SH-SY5Y (cell line): ENCODE measurements at regions not wholly inside any gene's neighbourhood (a gene's known extent, or its start where the extent isn't known, plus 50 kb on each side); places are given as distances from the start of the nearest gene placed in this dataset.

Experiments used
- GATA2 ChIP-seq: IDR thresholded peaks from 2 replicates; pipeline ENCODE4 v1.6.1; 2011; ENCODE audit warnings: mild to moderate bottlenecking, low read depth, low read length
- GATA3 ChIP-seq: IDR thresholded peaks from 2 replicates; pipeline ENCODE4 v1.6.1; 2011; ENCODE audit warnings: low read depth, mild to moderate bottlenecking, low read length, moderate library complexity

- TF ChIP-seq GATA2 = no peak
- no peak for TF ChIP-seq GATA3
Measured at GRCh38 chr4:180769791-180770190, 1473.4 kb upstream of the TENM3 start.
